NCI-H82 (cell line): ENCODE measurements at regions not wholly inside any gene's neighbourhood (a gene's known extent, or its start where the extent isn't known, plus 50 kb on each side); places are given as distances from the start of the nearest gene placed in this dataset.
A peak's percentile ranks its signal among the peaks of the same experiment; 100 is the strongest.

Source experiments
- DNase-seq: peaks from one replicate; lab custom pipeline; 2025; lab: John Stamatoyannopoulos, UW

GRCh38 chr18:24826605-24827004 is 366.2 kb downstream of the HRH4 start:
- DNase-seq = no peak

- no peak for DNase-seq
Measured at GRCh38 chr18:24827501-24827900, 367.1 kb downstream of the HRH4 start.

GRCh38 chr18:24831081-24831480 is 370.6 kb downstream of the HRH4 start:
- no peak for DNase-seq

- DNase-seq = peak; percentile 75
Measured at GRCh38 chr18:24831871-24832665, 371.6 kb downstream of the HRH4 start.

GRCh38 chr18:24835751-24836150 is 375.3 kb downstream of the HRH4 start:
- DNase-seq = no peak

- DNase-seq = no peak
Measured at GRCh38 chr18:24837066-24837465, 376.6 kb downstream of the HRH4 start.

- peak; percentile 50 for DNase-seq
Measured at GRCh38 chr18:24840051-24840450, 379.6 kb downstream of the HRH4 start.

- no peak for DNase-seq
Measured at GRCh38 chr18:24840640-24841039, 380.2 kb downstream of the HRH4 start.

- DNase-seq = no peak
Measured at GRCh38 chr18:24841536-24841935, 381.1 kb downstream of the HRH4 start.

GRCh38 chr18:24843123-24843522 is 382.7 kb downstream of the HRH4 start:
- DNase-seq = no peak

- DNase-seq = no peak
Measured at GRCh38 chr18:24846138-24846537, 385.7 kb downstream of the HRH4 start.

GRCh38 chr18:24850532-24850931 is 390.1 kb downstream of the HRH4 start:
- DNase-seq = no peak

- peak; percentile 26 for DNase-seq
Measured at GRCh38 chr18:24853076-24853475, 392.6 kb downstream of the HRH4 start.

GRCh38 chr18:24860978-24861680 is 400.7 kb downstream of the HRH4 start:
- DNase-seq = no peak

GRCh38 chr18:24862201-24862816 is 401.9 kb downstream of the HRH4 start:
- DNase-seq = no peak

GRCh38 chr18:24868311-24868710 is 407.9 kb downstream of the HRH4 start:
- DNase-seq = no peak

GRCh38 chr18:24868760-24869237 is 408.4 kb downstream of the HRH4 start:
- no peak for DNase-seq

- no peak for DNase-seq
Measured at GRCh38 chr18:24869285-24869684, 408.8 kb downstream of the HRH4 start.

- DNase-seq = no peak
Measured at GRCh38 chr18:24875286-24875685, 414.8 kb downstream of the HRH4 start.

- no peak for DNase-seq
Measured at GRCh38 chr18:24875777-24876176, 415.3 kb downstream of the HRH4 start.

- DNase-seq = no peak
Measured at GRCh38 chr18:24876266-24876665, 415.8 kb downstream of the HRH4 start.

GRCh38 chr18:24877066-24877465 is 416.6 kb downstream of the HRH4 start:
- no peak for DNase-seq

- DNase-seq = no peak
Measured at GRCh38 chr18:24877546-24877945, 417.1 kb downstream of the HRH4 start.
